A673 (cell line): ENCODE measurements at regions not wholly inside any gene's neighbourhood (a gene's known extent, or its start where the extent isn't known, plus 50 kb on each side); places are given as distances from the start of the nearest gene placed in this dataset.

Experiments
- BruUV-seq: library from RNA; stranded (reverse); fragments of 400-500 nt; replicated peaks from 2 replicates; lab custom pipeline; 2021; lab: Mats Ljungman, UMichigan
- CTCF ChIA-PET: fragments of 300-600 bp; sonication (Branson Sonifier 250); formaldehyde crosslinking; loops from one replicate; lab custom pipeline; 2022; ENCODE audit warnings: antibody characterized with exemption; lab: Charles Lee
- POLR2A ChIA-PET: fragments of 300-600 bp; sonication (Branson Sonifier 250); formaldehyde crosslinking; loops from one replicate; lab custom pipeline; 2022; ENCODE audit warnings: antibody characterized with exemption; ENCODE audit not compliant: low non-redundant PET; lab: Charles Lee
- DNase-seq: peaks from one replicate; pipeline ENCODE4 v3.0.0-alpha.2; 2015; ENCODE audit warnings: low spot score
- H3K27ac ChIP-seq: fragments of 200-600 bp; sonication (generic); 2 replicates; pipeline ENCODE4 v1.5.1; 2016; ENCODE audit warnings: mixed run types, low read depth, mild to moderate bottlenecking, mixed read lengths, antibody characterized with exemption, low read length; ENCODE audit not compliant: poor library complexity, severe bottlenecking
- H3K27me3 ChIP-seq: fragments of 200-600 bp; sonication (generic); replicated peaks from 2 replicates; pipeline ENCODE4 v1.6.1; 2017; ENCODE audit warnings: mixed run types, low read depth, mild to moderate bottlenecking, mixed read lengths, antibody characterized with exemption, low read length; ENCODE audit not compliant: insufficient read depth, poor library complexity
- H3K36me3 ChIP-seq: fragments of 200-600 bp; sonication (generic); 2 replicates; pipeline ENCODE4 v1.6.1; 2016; ENCODE audit warnings: mixed run types, mild to moderate bottlenecking, mixed read lengths, antibody characterized with exemption, low read length; ENCODE audit not compliant: insufficient read depth, poor library complexity, severe bottlenecking
- H3K4me1 ChIP-seq: fragments of 200-600 bp; sonication (generic); 2 replicates; pipeline ENCODE4 v1.6.1; 2017; ENCODE audit warnings: mixed run types, mild to moderate bottlenecking, mixed read lengths, antibody characterized with exemption, low read length; ENCODE audit not compliant: insufficient read depth, poor library complexity, severe bottlenecking
- H3K4me3 ChIP-seq: fragments of 200-600 bp; sonication (generic); 2 replicates; pipeline ENCODE4 v1.5.1; 2016; ENCODE audit warnings: low read depth, mixed run types, mild to moderate bottlenecking, mixed read lengths, low read length; ENCODE audit not compliant: poor library complexity, severe bottlenecking
- H3K9me3 ChIP-seq: fragments of 200-600 bp; sonication (generic); 2 replicates; pipeline ENCODE4 v1.6.1; 2016; ENCODE audit warnings: mixed run types, low read depth, mild to moderate bottlenecking, mixed read lengths, antibody characterized with exemption, low read length; ENCODE audit not compliant: poor library complexity, severe bottlenecking
- CTCF ChIP-seq: fragments of 300-800, 200-600 bp; sonication (generic); conservative IDR thresholded peaks from 2 replicates; pipeline ENCODE4 v1.5.1; 2017; ENCODE audit warnings: low read depth, mild to moderate bottlenecking, antibody characterized with exemption, low read length, moderate library complexity, mixed read lengths
- EZH2 ChIP-seq: fragments of 200-600 bp; sonication (generic); IDR thresholded peaks from 2 replicates; pipeline ENCODE4 v1.6.1; 2017; ENCODE audit warnings: borderline replicate concordance, low read depth, mild to moderate bottlenecking, mixed read lengths, antibody characterized with exemption, low read length; ENCODE audit not compliant: poor library complexity, severe bottlenecking
- intact Hi-C: fragments of 100-400 bp; cut with micrococcal nuclease; formaldehyde crosslinking; loops from one replicate; pipeline ENCODE4 v1.10.0; 2022; ENCODE audit not compliant: unreplicated experiment

- ChIA-PET CTCF (no interaction called here), POLR2A (no interaction called here)
- DNase-seq = no peak
- no peaks in the 10 kb centered on the region for H3K9me3 ChIP-seq
- H3K27ac ChIP-seq = no peak overlapping the region
- no peak for TF ChIP-seq EZH2
- no peak for TF ChIP-seq CTCF
- no peak overlapping the region for H3K4me3 ChIP-seq
- BruUV-seq = no TSS peak
- intact Hi-C loops = no loop called here
- H3K36me3 ChIP-seq = no peaks in the 10 kb centered on the region
- no peaks in the 10 kb centered on the region for H3K27me3 ChIP-seq
- no peaks in the 10 kb centered on the region for H3K4me1 ChIP-seq
These were observed 114.7 kb upstream of the WNT4 start for GRCh38 chr1:22257290-22258275.

DNA sequence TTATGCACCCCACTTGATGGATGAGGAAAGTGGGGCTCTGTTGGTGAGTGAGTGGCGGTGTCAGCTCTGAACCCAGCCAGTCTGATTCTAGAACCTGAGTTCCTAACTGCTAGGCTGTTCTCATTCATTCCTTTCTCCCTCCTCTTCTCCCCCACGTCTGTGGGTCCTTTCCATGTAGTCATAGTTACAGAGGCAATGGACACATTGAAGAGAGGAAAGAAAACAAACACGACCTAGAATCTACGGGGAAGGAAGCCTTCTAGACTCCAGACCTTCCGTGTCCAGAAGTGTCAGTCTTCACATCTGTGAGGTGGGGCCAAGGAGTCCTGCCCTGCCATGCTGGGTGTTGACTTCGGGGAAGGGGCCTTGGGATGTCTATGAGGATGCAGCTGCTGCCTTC lies 115.8 kb upstream of the WNT4 start:
- POLR2A ChIA-PET = no interaction called here
- H3K9me3 ChIP-seq = no peaks in the 10 kb centered on the region
- H3K4me1 ChIP-seq = no peaks in the 10 kb centered on the region
- TF ChIP-seq EZH2 (no peak), CTCF (no peak)
- intact Hi-C loops = no loop called here
- CTCF ChIA-PET = no interaction called here
- DNase-seq = no peak
- H3K4me3 ChIP-seq = no peak overlapping the region
- no peaks in the 10 kb centered on the region for H3K36me3 ChIP-seq
- no peaks in the 10 kb centered on the region for H3K27me3 ChIP-seq
- no peak overlapping the region for H3K27ac ChIP-seq
- no TSS peak for BruUV-seq

DNA sequence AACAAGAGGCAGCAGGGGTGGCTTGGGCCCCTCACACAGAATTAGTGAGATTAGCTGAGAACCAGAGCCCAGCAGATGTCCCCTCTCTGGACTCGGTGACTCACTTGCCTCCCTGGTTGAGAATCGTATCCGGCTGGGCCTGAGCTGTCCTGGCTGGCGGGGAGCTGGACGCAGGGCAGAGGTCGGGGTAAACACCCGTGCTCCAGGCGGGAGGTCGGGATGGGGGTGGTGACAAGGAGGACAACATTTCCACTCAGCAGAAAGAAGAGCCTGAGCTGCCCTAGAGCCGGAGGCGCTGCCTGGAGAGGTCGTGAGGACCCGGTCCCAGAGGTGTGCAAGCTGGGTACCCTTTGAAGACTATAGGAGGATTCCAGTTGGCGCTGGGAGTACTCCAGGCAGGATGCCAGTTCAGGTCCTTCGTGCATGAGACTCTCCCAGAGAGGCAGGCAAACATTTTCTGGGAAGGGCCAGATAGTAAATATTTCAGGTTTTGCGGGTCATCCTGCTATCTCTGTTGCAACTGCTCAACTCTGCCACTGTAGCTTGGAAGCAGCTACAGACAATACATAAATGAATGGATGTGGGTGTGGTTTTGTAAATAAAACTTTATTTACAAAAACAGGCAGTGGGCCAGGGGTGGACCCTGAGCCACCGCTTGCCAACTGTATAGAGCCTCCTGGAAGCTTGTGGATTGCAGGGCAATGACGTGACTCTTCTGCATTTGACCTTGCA lies 116.8 kb upstream of the WNT4 start:
- DNase-seq = no peak
- no peaks in the 10 kb centered on the region for H3K27me3 ChIP-seq
- no peaks in the 10 kb centered on the region for H3K36me3 ChIP-seq
- H3K9me3 ChIP-seq = no peaks in the 10 kb centered on the region
- no peak for TF ChIP-seq CTCF
- no peak for TF ChIP-seq EZH2
- ChIA-PET POLR2A (no interaction called here), CTCF (no interaction called here)
- intact Hi-C loops = no loop called here
- H3K4me1 ChIP-seq = no peaks in the 10 kb centered on the region
- BruUV-seq = no TSS peak
- H3K4me3 ChIP-seq = no peak overlapping the region
- no peak overlapping the region for H3K27ac ChIP-seq
